ENCODE measurements at regions not wholly inside any gene's neighbourhood (a gene's known extent, or its start where the extent isn't known, plus 50 kb on each side); places are given as distances from the start of the nearest gene placed in this dataset.

DNA sequence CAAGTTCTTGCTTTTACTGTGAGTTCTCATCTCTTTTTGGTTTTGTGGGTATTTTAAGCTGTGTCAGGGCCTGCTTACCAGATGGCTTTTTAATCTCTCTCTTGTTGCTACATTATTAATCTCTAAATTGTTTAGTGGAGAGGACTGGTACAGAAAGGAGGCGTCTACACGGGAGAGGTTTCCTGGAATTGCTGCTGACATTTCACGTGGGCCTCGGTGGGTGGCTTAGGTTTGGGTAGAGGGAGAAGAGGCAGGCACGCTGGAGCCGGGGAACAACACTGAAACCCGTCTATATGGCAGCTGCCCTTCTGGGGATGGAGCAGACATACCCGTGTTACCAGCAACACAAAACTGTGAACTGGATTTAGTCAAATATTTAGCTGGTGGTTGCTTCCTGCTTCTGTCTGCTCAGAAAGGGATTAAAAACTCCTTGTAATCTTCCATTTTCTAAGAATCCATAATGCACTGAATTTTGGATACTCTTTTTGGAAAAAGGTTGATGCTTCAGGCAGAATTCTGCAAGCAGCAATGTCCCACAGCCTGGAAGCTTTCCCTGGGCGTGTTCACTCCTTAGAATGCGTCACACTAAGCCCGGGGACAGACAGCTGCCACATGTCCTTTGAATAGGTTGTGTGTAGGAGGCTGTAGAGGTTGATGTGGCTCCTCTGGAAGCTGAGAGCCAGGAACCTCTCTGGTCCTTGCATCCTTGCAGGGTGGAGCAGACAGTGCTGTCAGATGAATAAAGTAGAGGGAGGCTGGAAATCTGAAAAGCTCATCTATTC lies 199.8 kb upstream of the GATB start:
- no peak for DNase-seq

DNA sequence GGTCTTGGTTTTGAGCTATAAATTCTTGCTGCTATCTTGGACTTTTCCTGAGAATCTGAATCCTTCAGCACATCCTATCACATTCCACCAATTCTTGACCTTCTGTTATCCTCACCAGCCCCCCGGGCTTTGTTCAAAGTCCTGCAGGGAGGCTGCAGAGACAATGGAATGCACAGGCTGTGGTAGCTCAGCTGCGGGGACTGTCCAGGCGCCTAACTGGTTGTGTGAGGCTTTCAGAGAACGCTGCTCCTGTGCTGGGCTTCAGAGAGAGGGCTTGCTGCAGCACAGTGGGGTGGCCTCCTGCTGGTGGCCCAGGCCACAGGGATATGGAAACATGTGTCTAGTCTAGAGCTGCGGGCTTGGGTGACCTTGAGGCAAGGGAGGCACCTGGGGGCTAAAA lies 196.3 kb upstream of the GATB start:
- no peak for DNase-seq

DNA sequence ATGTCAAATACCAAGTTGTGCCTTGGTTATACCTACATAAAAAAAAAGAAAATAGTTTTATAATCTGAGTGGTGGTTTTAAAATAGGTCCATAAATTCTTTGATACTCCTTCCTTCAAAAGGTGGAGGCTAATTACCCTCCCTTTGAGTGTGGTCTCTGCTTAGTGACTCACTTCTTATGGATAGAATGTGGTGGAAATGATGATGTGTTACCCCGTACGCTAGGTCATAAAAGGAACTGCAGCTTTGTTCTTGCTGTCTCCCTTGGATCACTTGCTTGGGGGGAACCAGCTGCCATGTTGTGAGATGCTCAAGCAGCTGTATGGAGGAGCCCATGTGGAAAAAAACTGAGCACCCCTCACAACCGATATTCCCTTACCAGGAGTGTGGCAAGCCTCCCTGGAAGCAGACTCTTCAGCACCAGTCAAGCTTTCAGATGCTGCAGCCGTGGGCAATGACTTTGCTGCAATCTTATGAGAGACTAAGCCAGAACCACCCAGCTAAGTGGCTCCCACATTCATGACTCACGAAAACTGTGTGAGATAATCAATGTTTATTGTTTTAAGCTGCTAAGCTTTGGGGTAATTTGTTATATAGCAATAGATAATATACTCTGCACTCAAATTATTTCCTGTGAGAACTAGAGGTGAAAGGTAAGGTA lies 195.0 kb upstream of the GATB start:
- DNase-seq = no peak

DNA sequence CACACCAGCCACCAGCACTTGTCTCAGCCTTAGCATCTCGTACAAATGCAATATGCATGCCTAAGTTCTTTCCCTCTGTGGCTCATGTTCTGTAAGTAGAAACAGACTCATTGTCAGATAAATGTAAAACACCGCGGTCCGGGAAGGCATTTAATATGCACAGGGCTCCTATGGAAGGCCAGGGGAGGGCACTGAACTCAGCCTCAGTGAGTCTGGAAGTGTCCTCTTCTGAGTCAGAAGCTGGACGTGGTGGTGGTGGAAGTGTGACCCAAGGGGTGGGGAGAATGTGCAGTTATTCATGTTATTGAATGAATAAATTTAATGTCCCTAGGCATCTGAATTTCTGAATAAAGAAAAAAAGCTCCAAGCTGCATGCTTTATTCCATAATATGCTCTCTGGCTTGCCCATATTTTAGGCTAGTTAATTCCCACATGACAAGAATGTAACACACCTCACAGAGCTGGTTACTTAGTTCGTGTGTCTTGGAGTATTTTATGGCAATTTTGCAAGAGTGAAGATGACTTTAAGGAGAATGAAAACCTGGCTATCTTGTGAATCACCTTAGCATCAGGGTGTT lies 193.1 kb upstream of the GATB start:
- DNase-seq = no peak

DNA sequence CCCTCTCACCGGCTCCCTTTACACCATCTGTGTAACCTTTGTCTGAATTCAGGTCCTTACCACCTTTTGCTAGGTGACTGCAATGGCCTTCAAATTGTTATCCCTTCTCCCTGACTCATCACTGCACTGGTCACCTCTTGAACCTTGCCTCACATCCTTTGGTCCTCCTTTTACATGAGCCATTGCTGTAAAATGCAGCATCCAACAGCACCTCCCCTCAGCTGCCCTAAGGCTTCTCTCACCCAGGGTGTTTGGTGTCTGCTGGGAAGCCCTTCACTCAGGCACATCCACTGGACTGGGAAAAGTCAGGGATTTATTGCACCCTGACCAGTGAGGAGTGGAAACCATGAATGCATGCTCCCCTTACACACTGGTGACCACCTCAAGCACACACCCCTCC lies 192.5 kb upstream of the GATB start:
- DNase-seq = no peak

DNA sequence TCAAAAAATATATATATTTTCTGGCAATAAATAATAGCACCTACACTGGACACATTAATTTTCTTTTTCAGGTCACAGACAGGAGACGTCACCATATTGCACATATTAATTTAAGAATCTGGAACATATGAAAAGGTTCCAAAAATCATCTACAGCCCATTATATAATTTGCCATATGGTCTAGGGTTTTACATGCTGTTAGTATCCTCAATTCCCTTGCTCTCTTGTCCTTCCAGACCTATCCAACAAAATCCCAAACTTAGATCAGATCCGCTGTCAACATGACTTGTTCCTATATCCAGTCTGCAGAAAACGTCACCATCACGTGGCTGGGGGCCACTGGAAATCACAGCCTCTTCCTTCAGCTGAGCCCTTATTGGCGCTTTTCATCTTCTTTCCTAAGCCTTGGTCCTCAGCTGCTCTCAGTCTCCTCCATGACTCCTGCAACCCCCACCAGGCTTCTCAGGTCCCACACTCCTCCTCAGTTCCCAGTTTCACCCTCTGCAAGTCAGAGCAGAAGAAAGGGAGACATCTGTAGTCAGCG lies 192.0 kb upstream of the GATB start:
- no peak for DNase-seq

DNA sequence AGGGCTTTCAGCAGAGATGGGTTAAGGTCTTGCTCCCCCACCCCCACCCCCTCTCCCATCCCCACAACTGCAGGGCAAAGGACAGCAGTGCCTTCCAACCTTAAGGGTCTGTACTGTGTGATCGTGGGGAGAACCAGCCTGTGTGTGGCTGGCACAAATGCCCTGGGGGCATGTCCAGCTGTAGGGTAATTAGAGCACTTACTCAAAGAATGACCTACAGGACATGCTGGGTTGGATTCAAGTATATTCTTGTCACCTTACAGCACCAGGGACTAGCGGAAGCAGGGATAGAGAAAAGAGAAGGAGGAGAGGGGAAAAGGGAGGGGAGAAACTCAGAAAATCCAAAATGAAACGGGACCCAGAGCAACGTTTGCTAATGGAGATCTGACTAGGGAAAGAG lies 191.3 kb upstream of the GATB start:
- no peak for DNase-seq

DNA sequence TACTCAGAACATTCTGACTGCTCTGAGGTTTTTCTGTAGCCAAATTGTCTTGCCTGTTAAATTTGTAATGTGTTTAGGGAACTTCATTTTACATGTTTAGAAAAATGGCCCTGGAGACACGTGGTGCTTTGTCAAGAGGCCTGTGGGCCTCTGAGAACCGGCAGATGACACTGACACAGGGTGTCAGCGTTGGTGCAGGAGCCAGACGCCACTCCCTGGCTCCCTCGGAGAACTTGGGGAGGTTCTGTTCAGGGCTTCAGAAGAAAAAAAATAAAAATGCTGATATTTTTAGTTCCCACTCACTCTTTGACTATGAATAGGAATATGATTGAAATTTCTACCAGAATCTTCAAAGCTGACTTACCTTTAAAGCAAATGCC lies 190.9 kb upstream of the GATB start:
- DNase-seq = no peak

DNA sequence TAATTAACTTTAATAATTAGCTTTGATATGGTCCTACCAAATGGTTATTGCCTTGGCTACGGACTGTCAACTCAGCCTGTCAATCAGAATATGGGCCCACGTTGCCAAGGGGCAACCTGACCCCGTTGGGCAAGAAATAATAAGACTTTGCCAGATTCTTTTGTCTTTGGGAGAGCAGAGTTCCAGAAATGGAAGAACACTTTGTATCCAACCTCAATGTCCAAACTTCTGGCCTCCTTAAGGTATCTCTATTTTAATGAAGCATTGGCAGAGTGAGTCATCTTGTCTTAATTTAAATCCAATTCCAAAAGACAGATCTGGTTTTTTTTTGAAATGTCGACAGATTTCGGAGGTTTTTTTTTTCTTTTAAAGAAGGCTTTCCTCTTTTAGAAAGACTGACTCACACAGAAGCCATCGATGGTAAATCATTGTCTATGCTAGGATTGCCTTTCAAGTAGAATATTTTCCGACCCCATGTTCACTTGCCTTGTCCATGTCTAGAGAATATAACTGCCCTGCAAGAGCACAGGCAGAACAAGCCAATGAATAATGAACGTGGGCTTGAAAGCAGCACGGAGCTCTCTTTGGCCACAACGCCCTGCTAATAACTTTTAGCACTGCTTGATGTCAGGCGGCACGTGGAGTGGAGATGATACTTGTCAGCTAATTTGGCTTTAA lies 190.3 kb upstream of the GATB start:
- no peak for DNase-seq

DNA sequence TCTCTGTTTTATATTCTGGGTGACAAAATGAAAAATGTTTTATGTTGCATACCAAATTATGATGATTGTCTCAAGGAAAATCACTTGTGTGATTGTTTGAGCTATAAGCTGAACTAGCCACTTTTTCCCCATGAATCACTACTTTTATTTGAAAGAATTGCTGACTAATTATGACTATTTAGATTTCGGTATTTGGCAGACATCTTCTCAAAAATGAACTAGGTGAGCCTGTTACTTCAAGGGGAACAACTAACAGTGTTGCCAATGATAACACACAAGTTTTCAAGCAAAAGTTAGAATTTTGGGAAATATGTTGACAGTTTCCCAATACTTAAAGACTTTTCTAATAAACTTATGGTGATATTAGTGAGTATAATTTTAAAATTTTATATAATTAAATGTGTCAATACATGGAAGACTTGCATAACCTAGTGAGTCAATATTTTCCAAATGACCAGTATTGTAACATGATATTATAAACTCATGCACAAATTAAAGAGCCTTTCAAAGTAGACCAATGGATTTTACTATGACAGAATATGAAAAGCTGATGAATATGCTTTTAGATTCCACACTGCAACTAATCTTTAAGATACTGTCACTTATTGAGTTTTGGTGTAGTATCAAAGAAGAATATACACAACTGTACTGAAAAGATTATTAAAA lies 187.7 kb upstream of the GATB start:
- no peak for DNase-seq

DNA sequence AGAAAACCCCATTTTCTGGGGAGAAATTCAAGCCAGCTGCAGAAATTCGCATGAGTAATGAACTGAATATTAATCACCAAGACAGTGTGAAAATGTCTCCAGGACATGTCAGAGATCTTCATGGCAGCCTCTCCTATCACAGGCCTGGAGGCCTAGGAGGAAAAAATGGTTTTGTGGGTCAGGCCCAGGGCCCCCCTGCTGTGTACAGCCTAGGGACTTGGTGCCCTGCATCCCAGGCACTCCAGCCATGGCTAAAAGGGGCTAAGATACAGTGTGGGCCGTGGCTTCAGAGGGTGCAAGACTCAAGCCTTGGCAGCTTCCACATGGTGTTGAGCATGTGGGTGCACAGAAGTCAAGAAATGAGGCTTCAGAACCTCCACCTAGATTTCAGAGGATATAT lies 185.9 kb upstream of the GATB start:
- no peak for DNase-seq

DNA sequence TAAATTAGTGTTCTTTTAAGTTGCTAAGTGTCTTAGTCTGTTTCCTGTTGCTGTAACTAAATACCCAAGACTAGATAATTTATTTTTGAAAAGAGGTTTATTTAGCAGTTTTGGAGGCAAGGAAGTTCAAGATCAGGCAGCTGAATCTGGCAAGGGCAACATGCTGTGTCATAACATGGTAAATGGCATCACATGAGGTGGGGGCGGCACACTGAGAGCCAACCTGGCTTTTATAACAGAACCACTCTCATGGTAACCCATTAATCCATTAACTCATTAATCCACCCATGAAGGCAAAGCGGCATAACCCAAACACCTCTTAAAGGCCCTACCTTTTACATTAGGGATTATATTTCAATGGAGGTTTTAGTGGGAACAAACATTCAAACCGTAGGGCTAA lies 182.2 kb upstream of the GATB start:
- DNase-seq = no peak

DNA sequence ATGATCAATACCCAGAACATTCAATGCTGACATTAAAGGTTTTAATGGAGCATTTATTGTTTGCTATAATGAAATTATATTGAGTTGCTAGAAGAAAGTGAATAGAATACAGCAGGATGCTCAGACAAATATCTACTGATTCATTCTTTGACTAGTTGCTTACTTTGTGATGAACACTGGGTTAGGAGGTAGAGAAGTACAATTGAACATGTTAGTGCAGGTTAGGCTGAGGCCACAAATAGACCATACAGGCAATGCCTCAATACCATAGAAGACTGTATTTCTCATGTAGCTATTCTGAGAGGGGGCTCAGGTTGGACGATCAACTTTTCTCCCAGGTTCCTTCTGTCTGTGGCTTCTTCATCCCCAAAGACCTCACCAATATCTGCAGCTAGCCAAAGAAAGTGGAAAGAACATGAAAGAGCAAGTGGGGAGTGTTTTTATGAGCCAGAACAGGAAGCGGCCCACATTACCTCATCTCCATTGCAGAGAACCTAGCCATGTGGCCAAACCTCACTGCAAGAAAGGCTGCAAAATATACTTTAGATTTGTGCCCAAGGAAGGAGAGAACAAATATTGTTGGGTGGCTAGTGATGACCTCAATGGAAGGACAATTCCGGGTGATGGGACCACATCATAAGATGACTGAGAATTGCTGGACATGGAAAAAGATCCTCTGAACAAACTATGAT lies 180.3 kb upstream of the GATB start:
- no peak for DNase-seq

DNA sequence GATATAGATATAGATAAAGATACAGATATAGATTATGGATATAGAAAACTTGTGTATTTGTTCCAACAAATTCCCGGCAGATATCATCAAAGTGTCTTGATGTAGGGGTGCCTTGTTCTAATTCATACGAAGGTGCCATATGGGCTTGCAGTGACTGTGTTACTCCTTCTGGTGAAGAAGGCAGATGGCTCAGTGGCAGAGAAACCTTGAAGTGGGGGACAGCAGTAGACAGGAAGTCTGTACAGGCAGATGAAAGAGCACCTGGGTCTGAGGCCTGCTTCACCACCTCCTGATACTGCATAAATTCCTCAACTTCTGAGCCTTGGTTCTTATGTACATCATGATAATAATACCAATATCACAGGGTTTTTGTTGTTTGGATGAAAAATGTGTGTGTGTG lies 179.5 kb upstream of the GATB start:
- DNase-seq = no peak

DNA sequence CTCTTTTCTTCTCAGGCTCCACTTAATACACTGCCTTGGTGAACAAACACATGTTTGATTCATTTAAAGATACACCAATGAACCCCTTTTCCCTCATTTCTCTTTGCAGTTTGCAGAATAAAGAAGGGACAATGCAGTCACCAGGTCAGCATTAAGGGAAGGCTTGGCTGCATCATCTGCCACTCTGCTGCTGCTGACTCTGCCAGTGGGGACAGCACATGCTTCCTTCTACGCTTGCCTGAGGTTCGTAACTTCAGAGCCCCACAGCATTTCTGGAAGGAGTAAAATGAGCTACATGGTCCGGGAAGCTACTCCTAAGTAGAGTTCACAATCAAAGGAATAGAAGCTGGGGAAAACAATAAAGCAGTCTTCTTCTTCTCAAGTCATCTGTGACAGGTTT lies 178.9 kb upstream of the GATB start:
- DNase-seq = no peak

DNA sequence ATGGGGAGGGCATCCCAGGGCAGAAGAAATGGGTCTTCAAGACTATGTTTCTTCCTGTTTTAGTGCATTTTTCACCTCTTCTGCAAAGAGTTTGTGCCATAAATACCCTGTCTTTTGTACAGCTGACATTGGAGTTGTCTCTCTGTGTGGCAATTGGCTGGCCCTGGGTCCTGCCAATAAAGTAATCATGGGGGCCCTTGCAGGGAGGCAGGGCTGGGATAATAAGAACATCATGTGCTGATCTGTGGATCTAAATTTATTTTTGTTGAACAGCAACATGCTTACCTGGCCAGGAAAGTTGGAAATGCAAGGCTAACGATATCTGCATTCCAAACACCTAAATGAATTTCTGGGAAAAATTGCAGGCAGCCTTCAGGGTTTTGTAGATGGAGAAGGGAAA lies 174.6 kb upstream of the GATB start:
- DNase-seq = no peak

DNA sequence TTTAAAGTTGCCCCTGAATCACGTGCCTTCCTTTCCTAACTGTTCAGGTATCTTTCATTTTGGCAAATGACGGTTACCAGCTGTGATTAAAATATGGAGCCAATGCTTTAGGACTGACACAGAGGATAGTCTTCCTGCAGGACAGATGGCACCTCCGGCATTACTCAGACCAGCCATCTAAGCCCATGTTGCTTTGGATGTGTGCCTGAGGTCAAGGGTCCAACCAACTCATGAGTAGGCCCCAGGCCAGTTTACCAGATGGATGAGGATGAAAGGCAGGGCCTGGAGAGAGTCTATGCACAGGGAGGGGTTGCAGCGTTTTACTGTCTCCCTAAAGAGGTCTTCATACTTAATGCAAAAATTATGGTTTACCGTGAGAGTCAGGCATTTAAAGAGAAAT lies 174.0 kb upstream of the GATB start:
- no peak for DNase-seq

DNA sequence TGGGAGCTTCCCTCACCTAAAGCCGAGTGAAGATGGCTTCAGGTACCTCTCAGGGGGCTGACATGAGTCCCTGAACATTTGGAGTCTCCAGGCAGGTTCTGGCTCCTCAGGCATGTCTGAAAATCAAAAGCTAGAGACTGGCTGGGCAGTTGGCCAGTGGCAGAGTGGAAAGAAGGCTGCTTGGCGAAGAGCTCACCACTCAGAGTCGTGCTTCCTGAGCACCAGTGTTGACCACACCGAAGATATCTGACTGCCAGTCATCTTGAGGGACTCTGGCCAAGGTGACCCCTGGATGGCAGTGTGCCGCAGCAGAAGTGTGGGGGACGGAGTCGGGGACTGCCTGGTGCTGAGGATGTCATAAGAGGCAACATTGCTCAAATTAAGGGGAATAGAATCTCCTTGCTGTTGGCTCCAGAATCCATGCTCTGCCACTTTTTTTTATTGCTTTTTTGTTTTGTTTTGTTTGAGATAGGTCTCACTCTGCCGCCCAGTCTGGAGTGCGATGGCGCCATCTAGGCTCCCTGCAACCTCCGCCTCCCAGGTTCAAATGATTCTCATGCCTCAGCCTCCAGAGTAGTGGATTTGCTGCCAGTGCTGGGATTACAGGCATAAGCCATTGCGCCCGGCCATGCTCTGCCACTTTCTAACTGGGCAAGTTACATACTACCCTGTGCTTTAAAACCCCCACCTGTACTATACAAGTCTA lies 172.5 kb upstream of the GATB start:
- no peak for DNase-seq

DNA sequence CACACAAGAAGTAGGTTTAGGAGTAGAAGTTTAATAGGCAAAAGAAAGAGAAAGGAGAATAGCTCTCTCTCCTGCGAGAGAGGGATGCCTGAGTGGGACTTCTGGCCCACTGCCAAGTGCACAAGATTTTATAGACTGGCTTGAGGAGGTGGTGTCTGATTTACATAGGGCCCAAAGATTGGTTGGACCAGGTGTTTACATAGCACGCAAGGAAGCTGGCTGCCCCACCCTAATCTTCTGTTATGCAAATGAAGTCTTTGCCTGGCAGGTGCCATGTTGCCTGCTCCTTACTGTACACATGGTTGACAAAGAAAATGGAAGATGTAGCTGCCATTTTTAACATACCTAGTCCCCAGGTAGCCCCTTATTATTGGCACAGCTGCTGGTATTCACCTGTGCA lies 170.8 kb upstream of the GATB start:
- no peak for DNase-seq

DNA sequence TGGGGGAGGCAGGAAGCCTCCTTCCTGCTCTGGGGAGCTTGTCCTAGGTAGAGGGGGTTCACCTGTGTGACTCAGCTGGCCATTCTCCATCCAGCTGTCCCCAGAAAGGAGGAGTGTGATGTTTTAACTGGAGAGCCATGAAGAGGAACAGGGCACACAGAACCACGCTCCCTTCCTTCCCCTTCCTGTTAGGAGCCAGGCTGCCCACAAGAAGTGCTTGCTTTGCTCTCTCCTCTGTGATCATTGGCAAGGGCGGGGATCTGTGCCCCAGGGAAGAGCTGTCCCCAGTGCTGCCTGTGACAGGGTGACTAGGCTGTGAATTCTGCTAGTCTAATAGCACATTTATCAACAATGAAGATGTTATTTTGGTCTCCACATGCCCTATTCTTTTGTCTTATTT lies 169.6 kb upstream of the GATB start:
- no peak for DNase-seq

DNA sequence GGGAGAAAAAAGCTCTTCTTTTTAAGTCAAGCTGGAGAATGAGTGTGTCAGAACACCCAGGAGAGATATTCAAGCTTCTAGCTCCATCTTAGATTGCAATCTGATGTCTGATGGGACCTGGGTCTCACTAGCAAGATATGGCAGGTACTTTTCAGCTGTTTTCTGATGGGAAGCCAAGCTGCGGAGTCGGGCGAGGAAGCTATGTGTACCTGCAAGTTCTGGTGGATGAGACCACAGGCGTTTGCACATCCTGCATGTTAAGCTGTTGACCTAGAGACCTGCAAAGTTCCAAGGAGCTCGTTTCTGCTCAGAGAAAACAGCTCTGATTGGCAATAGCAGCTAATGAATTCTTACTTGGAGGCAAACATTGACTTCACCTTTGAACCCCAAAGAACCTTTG lies 167.3 kb upstream of the GATB start:
- no peak for DNase-seq

DNA sequence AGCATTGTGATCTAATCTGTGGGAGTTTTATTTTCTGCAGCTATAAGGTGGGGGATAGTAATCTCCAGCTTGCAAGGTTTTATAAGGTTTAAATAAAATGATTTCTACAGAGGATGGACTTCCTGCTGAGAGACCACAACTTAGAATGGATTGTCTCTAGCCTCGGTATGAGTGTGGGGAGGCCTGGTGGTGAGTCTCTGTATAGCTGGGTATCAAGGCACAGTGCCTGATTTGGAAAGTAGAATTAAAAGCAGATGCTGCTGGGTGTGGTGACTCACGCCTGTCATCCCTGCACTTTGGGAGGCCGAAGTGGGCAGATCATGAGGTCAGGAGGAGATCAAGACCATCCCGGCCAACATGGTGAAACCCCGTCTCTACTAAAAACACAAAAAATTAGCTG lies 162.0 kb upstream of the GATB start:
- no peak for DNase-seq

All from SIG-M5 (cell line).